GM12878 (cell line): ENCODE measurements at regions not wholly inside any gene's neighbourhood (a gene's known extent, or its start where the extent isn't known, plus 50 kb on each side); places are given as distances from the start of the nearest gene placed in this dataset.
"Not testable (repeated sequence)": the region's sequence is repeated elsewhere in the genome, so short reads cannot be mapped to it uniquely, and the experiment has no call there.

Experiments used
- ATAC-seq: fragments of 200-7000 bp; cut with Tn5 transposase; 3 replicates; pipeline ENCODE4 v1.9.1; 2020; ENCODE audit warnings: mild to moderate bottlenecking, moderate library complexity
- BruUV-seq: library from RNA; stranded (reverse); fragments of 400-500 nt; replicated peaks from 2 replicates; lab custom pipeline; 2021; lab: Mats Ljungman, UMichigan
- CTCF ChIA-PET: fragments of 300-600 bp; sonication (Branson Sonifier 250); formaldehyde crosslinking; extraction: SDS; loops from one replicate; lab custom pipeline; 2021; ENCODE audit warnings: inconsistent platforms; lab: Yijun Ruan, JAX
- POLR2A ChIA-PET: fragments of 350-600 bp; formaldehyde crosslinking; extraction: SDS; loops from one replicate; lab custom pipeline; 2021; ENCODE audit warnings: inconsistent platforms; lab: Charles Lee
- RAD21 ChIA-PET: fragments of 300-600 bp; sonication (Branson Sonifier 250); formaldehyde crosslinking; loops from one replicate; lab custom pipeline; 2023; ENCODE audit warnings: antibody characterized with exemption; ENCODE audit not compliant: unreplicated experiment; lab: Charles Lee
- SMC1A ChIA-PET: fragments of 300-600 bp; sonication (Branson Sonifier 250); formaldehyde crosslinking; loops from one replicate; lab custom pipeline; 2023; ENCODE audit not compliant: unreplicated experiment, uncharacterized antibody; lab: Charles Lee
- DNase-seq: peaks from one replicate; pipeline ENCODE4 v3.0.0-alpha.2; 2011; ENCODE audit warnings: low read depth, low spot score
- FAIRE-seq: peaks from 3 replicates; lab custom pipeline; 2011; peaks lifted over from hg19 to GRCh38; lab: Jason Lieb, UNC
- H2AFZ ChIP-seq: 2 replicates; pipeline ENCODE4 v1.6.0; 2011; ENCODE audit warnings: low read depth, low read length, control low read depth; ENCODE audit not compliant: control insufficient read depth
- H3K27ac ChIP-seq: 2 replicates; pipeline ENCODE4 v1.5.1; 2011; ENCODE audit warnings: control low read depth; ENCODE audit not compliant: control insufficient read depth, insufficient read depth
- H3K27me3 ChIP-seq, 2 experiments: replicated peaks in 1 of 2; 2 replicates each; pipeline versions ENCODE4 v1.6.0 to v1.6.1; 2011; ENCODE audit warnings: low read length in 1 of 2; ENCODE audit not compliant: control insufficient read depth in 2 of 2, insufficient read depth in 2 of 2
- H3K36me3 ChIP-seq, 2 experiments: 2 replicates each; pipeline ENCODE4 v1.5.1; 2011; ENCODE audit warnings: low read length in 1 of 2; ENCODE audit not compliant: control insufficient read depth in 2 of 2, insufficient read depth in 2 of 2
- H3K4me1 ChIP-seq: 2 replicates; pipeline ENCODE4 v1.6.1; 2011; ENCODE audit warnings: mild to moderate bottlenecking, low read length, moderate library complexity, mixed read lengths; ENCODE audit not compliant: control insufficient read depth, insufficient read depth
- H3K4me2 ChIP-seq: 2 replicates; pipeline ENCODE4 v1.6.0; 2011; ENCODE audit warnings: control low read depth; ENCODE audit not compliant: control insufficient read depth, insufficient read depth
- H3K4me3 ChIP-seq: fragments of 200-600 bp; sonication (generic); 2 replicates; pipeline ENCODE4 v1.5.1; 2016
- H3K79me2 ChIP-seq: 2 replicates; pipeline ENCODE4 v1.6.0; 2011; ENCODE audit warnings: low read length; ENCODE audit not compliant: control insufficient read depth, insufficient read depth
- H3K9ac ChIP-seq: 2 replicates; pipeline ENCODE4 v1.8.0; 2011; ENCODE audit warnings: low read length, control low read depth, mixed read lengths; ENCODE audit not compliant: control insufficient read depth, insufficient read depth
- H3K9me3 ChIP-seq: replicated peaks from 3 replicates; pipeline ENCODE4 v1.5.1; 2011; ENCODE audit warnings: mild to moderate bottlenecking, low read length; ENCODE audit not compliant: control insufficient read depth, insufficient read depth
- H4K20me1 ChIP-seq: 2 replicates; pipeline ENCODE4 v1.6.0; 2011; ENCODE audit not compliant: control insufficient read depth, insufficient read depth
- ATF7 ChIP-seq: fragments of 450-650 bp; IDR thresholded peaks from 2 replicates; pipeline ENCODE4 v1.6.1; 2016; ENCODE audit warnings: low read depth, mild to moderate bottlenecking
- EZH2 ChIP-seq: IDR thresholded peaks from 2 replicates; pipeline ENCODE4 v1.6.1; 2012; ENCODE audit warnings: low read depth, mild to moderate bottlenecking, control low read depth, inconsistent platforms, low read length, borderline replicate concordance; ENCODE audit not compliant: control insufficient read depth
- GATAD2B ChIP-seq: fragments of 450-650 bp; conservative IDR thresholded peaks from 2 replicates; pipeline ENCODE4 v1.6.1; 2017; ENCODE audit warnings: low read depth, mild to moderate bottlenecking, moderate library complexity
- IKZF1 ChIP-seq: fragments of 450-650 bp; conservative IDR thresholded peaks from 2 replicates; pipeline ENCODE4 v1.6.1; 2017; ENCODE audit warnings: antibody characterized with exemption, mild to moderate bottlenecking
- MYB ChIP-seq: fragments of 150-350 bp; IDR thresholded peaks from 2 replicates; pipeline ENCODE4 v1.6.1; 2014; ENCODE audit warnings: mild to moderate bottlenecking, low read depth, low read length, borderline replicate concordance
- POLR2AphosphoS2 ChIP-seq: IDR thresholded peaks from 2 replicates; pipeline ENCODE4 v1.6.1; 2011; ENCODE audit warnings: low read depth, mild to moderate bottlenecking, low read length, improper control_type of control experiment, moderate library complexity
- POLR2AphosphoS5 ChIP-seq: IDR thresholded peaks from 2 replicates; pipeline ENCODE4 v1.6.1; 2011; ENCODE audit warnings: mild to moderate bottlenecking, low read length, inconsistent platforms
- RCOR1 ChIP-seq: conservative IDR thresholded peaks from 2 replicates; pipeline ENCODE4 v1.6.1; 2012; ENCODE audit warnings: low read depth, low read length, improper control_type of control experiment
- TAF1 ChIP-seq: IDR thresholded peaks from 2 replicates; pipeline ENCODE4 v1.6.1; 2011; ENCODE audit warnings: mild to moderate bottlenecking, low read depth, low read length, borderline replicate concordance
- TARDBP ChIP-seq: IDR thresholded peaks from 2 replicates; pipeline ENCODE4 v1.6.1; 2016; ENCODE audit warnings: borderline replicate concordance
- TCF12 ChIP-seq: IDR thresholded peaks from 2 replicates; pipeline ENCODE4 v1.6.1; 2011; ENCODE audit warnings: low read depth, mild to moderate bottlenecking, low read length
- WGBS: methylation state at CpG from one replicate; pipeline ENCODE4 v1.1.6; 2016; ENCODE audit warnings: low lambda C conversion rate; ENCODE audit not compliant: insufficient replicate concordance, insufficient coverage; ENCODE audit errors: missing lambda C conversion rate; 5-methylcytosine and 5-hydroxymethylcytosine counted together
- in situ Hi-C: fragments of 300-500 bp; cut with MboI; formaldehyde crosslinking; loops from 9 replicates; pipeline ENCODE4 v1.14.3; 2018; ENCODE audit warnings: mixed read lengths
- intact Hi-C: fragments of 100-400 bp; cut with micrococcal nuclease; formaldehyde crosslinking; loops from one replicate; pipeline ENCODE4 v1.14.2; 2022; ENCODE audit not compliant: unreplicated experiment
- TF ChIP-seq, protein P1 (sequence below): fragments of 450-650 bp; formaldehyde crosslinking; IDR thresholded peaks from 2 replicates; pipeline ENCODE4 v1.4.0; 2020; ENCODE audit warnings: mild to moderate bottlenecking, moderate library complexity
- TF ChIP-seq, protein P2 (sequence below), 3 experiments: IDR thresholded peaks in 2 of 3; conservative IDR thresholded peaks in 1 of 3; 2 replicates each; pipeline ENCODE4 v1.5.1; 2011; ENCODE audit warnings: low read depth in 3 of 3, low read length in 3 of 3, mild to moderate bottlenecking in 3 of 3, control low read depth in 2 of 3, moderate library complexity in 2 of 3, inconsistent platforms in 1 of 3, mixed read lengths in 1 of 3; ENCODE audit not compliant: control insufficient read depth in 2 of 3, insufficient read depth in 1 of 3; ENCODE audit errors: extremely low read depth in 1 of 3

GRCh38 chr2:228768818-228769217, 502.3 kb downstream of the PID1 start:
- H3K9ac ChIP-seq = no peak overlapping the region
- no peak overlapping the region for H2AFZ ChIP-seq
- H3K4me3 ChIP-seq = no peak overlapping the region
- ChIA-PET SMC1A (no interaction called here), RAD21 (no interaction called here), CTCF (no interaction called here), POLR2A (no interaction called here)
- no peaks in the 10 kb centered on the region for H4K20me1 ChIP-seq
- intact Hi-C loops = no loop called here
- H3K36me3 ChIP-seq = no peaks in the 10 kb centered on the region
- TF ChIP-seq, protein P1, sequence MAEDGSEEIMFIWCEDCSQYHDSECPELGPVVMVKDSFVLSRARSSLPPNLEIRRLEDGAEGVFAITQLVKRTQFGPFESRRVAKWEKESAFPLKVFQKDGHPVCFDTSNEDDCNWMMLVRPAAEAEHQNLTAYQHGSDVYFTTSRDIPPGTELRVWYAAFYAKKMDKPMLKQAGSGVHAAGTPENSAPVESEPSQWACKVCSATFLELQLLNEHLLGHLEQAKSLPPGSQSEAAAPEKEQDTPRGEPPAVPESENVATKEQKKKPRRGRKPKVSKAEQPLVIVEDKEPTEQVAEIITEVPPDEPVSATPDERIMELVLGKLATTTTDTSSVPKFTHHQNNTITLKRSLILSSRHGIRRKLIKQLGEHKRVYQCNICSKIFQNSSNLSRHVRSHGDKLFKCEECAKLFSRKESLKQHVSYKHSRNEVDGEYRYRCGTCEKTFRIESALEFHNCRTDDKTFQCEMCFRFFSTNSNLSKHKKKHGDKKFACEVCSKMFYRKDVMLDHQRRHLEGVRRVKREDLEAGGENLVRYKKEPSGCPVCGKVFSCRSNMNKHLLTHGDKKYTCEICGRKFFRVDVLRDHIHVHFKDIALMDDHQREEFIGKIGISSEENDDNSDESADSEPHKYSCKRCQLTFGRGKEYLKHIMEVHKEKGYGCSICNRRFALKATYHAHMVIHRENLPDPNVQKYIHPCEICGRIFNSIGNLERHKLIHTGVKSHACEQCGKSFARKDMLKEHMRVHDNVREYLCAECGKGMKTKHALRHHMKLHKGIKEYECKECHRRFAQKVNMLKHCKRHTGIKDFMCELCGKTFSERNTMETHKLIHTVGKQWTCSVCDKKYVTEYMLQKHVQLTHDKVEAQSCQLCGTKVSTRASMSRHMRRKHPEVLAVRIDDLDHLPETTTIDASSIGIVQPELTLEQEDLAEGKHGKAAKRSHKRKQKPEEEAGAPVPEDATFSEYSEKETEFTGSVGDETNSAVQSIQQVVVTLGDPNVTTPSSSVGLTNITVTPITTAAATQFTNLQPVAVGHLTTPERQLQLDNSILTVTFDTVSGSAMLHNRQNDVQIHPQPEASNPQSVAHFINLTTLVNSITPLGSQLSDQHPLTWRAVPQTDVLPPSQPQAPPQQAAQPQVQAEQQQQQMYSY (CRISPR knock-in tag) = no peak
- TF ChIP-seq TAF1 (no peak), ATF7 (no peak), POLR2AphosphoS2 (no peak), RCOR1 (no peak), TCF12 (no peak), GATAD2B (no peak), POLR2AphosphoS5 (no peak), MYB (no peak), EZH2 (no peak), IKZF1 (no peak), TARDBP (no peak)
- TF ChIP-seq, protein P2, sequence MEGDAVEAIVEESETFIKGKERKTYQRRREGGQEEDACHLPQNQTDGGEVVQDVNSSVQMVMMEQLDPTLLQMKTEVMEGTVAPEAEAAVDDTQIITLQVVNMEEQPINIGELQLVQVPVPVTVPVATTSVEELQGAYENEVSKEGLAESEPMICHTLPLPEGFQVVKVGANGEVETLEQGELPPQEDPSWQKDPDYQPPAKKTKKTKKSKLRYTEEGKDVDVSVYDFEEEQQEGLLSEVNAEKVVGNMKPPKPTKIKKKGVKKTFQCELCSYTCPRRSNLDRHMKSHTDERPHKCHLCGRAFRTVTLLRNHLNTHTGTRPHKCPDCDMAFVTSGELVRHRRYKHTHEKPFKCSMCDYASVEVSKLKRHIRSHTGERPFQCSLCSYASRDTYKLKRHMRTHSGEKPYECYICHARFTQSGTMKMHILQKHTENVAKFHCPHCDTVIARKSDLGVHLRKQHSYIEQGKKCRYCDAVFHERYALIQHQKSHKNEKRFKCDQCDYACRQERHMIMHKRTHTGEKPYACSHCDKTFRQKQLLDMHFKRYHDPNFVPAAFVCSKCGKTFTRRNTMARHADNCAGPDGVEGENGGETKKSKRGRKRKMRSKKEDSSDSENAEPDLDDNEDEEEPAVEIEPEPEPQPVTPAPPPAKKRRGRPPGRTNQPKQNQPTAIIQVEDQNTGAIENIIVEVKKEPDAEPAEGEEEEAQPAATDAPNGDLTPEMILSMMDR (IDR thresholded peaks at IDR 0.05 in 2 of 3, conservative IDR thresholded peaks at IDR 0.05 in 1 of 3; ENCODE audit: control insufficient read depth in 2 of 3, extremely low read depth in 1 of 3, insufficient read depth in 1 of 3, low read depth in 3 of 3, low read length in 3 of 3) = no peak
- H3K9me3 ChIP-seq = no peaks in the 10 kb centered on the region
- DNase-seq (no peak), ATAC-seq (no peak), FAIRE-seq (no peak)
- no peaks in the 10 kb centered on the region for H3K27me3 ChIP-seq
- in situ Hi-C loops = no loop called here
- H3K4me1 ChIP-seq = no peaks in the 10 kb centered on the region
- H3K27ac ChIP-seq = no peak overlapping the region
- no peak overlapping the region for H3K4me2 ChIP-seq
- WGBS = 0% methylated on average over 1 of the region's 1 CpG
- no peaks in the 10 kb centered on the region for H3K79me2 ChIP-seq
- BruUV-seq = no TSS peak

- H3K79me2 ChIP-seq, POLR2A ChIA-PET, H3K4me2 ChIP-seq, intact Hi-C loops, H2AFZ ChIP-seq, H3K9ac ChIP-seq, RAD21 ChIA-PET, DNase-seq, H4K20me1 ChIP-seq, SMC1A ChIA-PET, CTCF ChIA-PET, H3K9me3 ChIP-seq, H3K4me3 ChIP-seq, ATAC-seq, FAIRE-seq, BruUV-seq, H3K36me3 ChIP-seq, in situ Hi-C loops, H3K27me3 ChIP-seq, H3K27ac ChIP-seq, H3K4me1 ChIP-seq: not testable (repeated sequence)
- 0% methylated on average over 3 of the region's 3 CpGs for WGBS
Observed at GRCh38 chr2:228768141-228768540, 502.9 kb downstream of the PID1 start.
